GM11168 (cell line): ENCODE measurements at regions not wholly inside any gene's neighbourhood (a gene's known extent, or its start where the extent isn't known, plus 50 kb on each side); places are given as distances from the start of the nearest gene placed in this dataset.

Source experiments
- in situ Hi-C: fragments of 300-500 bp; cut with MboI; formaldehyde crosslinking; loops from one replicate; pipeline ENCODE4 v1.12.0; 2022; ENCODE audit warnings: low sequenced_read_pairs; ENCODE audit not compliant: unreplicated experiment

GRCh38 chr15:35721751-35722150 is 175.8 kb upstream of the DPH6 start:
- in situ Hi-C loops, result no loop called here

GRCh38 chr15:35722501-35722900 is 176.5 kb upstream of the DPH6 start:
- in situ Hi-C loops, result no loop called here

GRCh38 chr15:35723120-35723847 is 177.3 kb upstream of the DPH6 start:
- in situ Hi-C loops, result no loop called here

GRCh38 chr15:35723852-35724251 is 177.9 kb upstream of the DPH6 start:
- in situ Hi-C loops, result no loop called here

GRCh38 chr15:35724626-35725025 is 178.7 kb upstream of the DPH6 start:
- in situ Hi-C loops, result no loop called here

GRCh38 chr15:35725353-35725752 is 179.4 kb upstream of the DPH6 start:
- in situ Hi-C loops, result no loop called here

GRCh38 chr15:35727627-35728026 is 181.7 kb upstream of the DPH6 start:
- in situ Hi-C loops, result no loop called here

GRCh38 chr15:35728219-35728940 is 182.4 kb upstream of the DPH6 start:
- in situ Hi-C loops, result no loop called here

GRCh38 chr15:35736150-35736549 is 190.2 kb upstream of the DPH6 start:
- in situ Hi-C loops, result no loop called here

GRCh38 chr15:35737441-35737840 is 191.5 kb upstream of the DPH6 start:
- in situ Hi-C loops, result no loop called here

- in situ Hi-C loops, result no loop called here
Observed at GRCh38 chr15:35738370-35738769, 192.4 kb upstream of the DPH6 start.

- in situ Hi-C loops, result no loop called here
Observed at GRCh38 chr15:35740761-35741160, 194.8 kb upstream of the DPH6 start.

GRCh38 chr15:35741395-35741794 is 195.4 kb upstream of the DPH6 start:
- in situ Hi-C loops, result no loop called here

- in situ Hi-C loops, result no loop called here
Observed at GRCh38 chr15:35741881-35742280, 195.9 kb upstream of the DPH6 start.

GRCh38 chr15:35743321-35743720 is 197.4 kb upstream of the DPH6 start:
- in situ Hi-C loops, result no loop called here

- in situ Hi-C loops, result no loop called here
Observed at GRCh38 chr15:35746121-35746520, 200.2 kb upstream of the DPH6 start.

- in situ Hi-C loops, result no loop called here
Observed at GRCh38 chr15:35748105-35748504, 202.1 kb upstream of the DPH6 start.

- in situ Hi-C loops, result no loop called here
Observed at GRCh38 chr15:35750051-35750450, 204.1 kb upstream of the DPH6 start.

GRCh38 chr15:35751413-35752133 is 205.6 kb upstream of the DPH6 start:
- in situ Hi-C loops, result no loop called here

GRCh38 chr15:35752134-35752466 is 206.1 kb upstream of the DPH6 start:
- in situ Hi-C loops, result no loop called here

GRCh38 chr15:35753486-35753885 is 207.5 kb upstream of the DPH6 start:
- in situ Hi-C loops, result no loop called here
